ENCODE measurements at regions not wholly inside any gene's neighbourhood (a gene's known extent, or its start where the extent isn't known, plus 50 kb on each side); places are given as distances from the start of the nearest gene placed in this dataset.

GRCh38 chr1:238961790-238962189 is 424.6 kb upstream of the CHRM3 start (continued):
- TF ChIP-seq EZH2 (conservative IDR thresholded peaks at IDR 0.05; ENCODE audit: low read depth, low read length), result no peak
- TF ChIP-seq ZMYM3 (CRISPR knock-in tag; IDR thresholded peaks at IDR 0.05), result no peak
- no peak for TF ChIP-seq ZNF501 (CRISPR knock-in tag; IDR thresholded peaks at IDR 0.05)
- no peak for TF ChIP-seq SOX6 (IDR thresholded peaks at IDR 0.05)
- no peak for TF ChIP-seq SOX6 (CRISPR knock-in tag; IDR thresholded peaks at IDR 0.05)
- TF ChIP-seq PAF1 (CRISPR knock-in tag; IDR thresholded peaks at IDR 0.05), result no peak
- TF ChIP-seq SP5 (CRISPR knock-in tag; IDR thresholded peaks at IDR 0.05; ENCODE audit: borderline replicate concordance, low read depth), result no peak
- TF ChIP-seq ZC3H4 (CRISPR knock-in tag; IDR thresholded peaks at IDR 0.05; ENCODE audit: borderline replicate concordance), result no peak
- TF ChIP-seq ZBTB43 (CRISPR knock-in tag; conservative IDR thresholded peaks at IDR 0.05), result no peak
- TF ChIP-seq SP140L (CRISPR knock-in tag; IDR thresholded peaks at IDR 0.05; ENCODE audit: borderline replicate concordance), result no peak
- TF ChIP-seq, protein P1, sequence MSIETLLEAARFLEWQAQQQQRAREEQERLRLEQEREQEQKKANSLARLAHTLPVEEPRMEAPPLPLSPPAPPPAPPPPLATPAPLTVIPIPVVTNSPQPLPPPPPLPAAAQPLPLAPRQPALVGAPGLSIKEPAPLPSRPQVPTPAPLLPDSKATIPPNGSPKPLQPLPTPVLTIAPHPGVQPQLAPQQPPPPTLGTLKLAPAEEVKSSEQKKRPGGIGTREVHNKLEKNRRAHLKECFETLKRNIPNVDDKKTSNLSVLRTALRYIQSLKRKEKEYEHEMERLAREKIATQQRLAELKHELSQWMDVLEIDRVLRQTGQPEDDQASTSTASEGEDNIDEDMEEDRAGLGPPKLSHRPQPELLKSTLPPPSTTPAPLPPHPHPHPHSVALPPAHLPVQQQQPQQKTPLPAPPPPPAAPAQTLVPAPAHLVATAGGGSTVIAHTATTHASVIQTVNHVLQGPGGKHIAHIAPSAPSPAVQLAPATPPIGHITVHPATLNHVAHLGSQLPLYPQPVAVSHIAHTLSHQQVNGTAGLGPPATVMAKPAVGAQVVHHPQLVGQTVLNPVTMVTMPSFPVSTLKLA (IDR thresholded peaks at IDR 0.05), result no peak

GRCh38 chr1:238960071-238960470 is 426.3 kb upstream of the CHRM3 start:
- no TSS peak for BruUV-seq (replicated peaks)
- Histone ChIP-seq H3K4me2 (ENCODE audit: low read depth, low read length) (no peak overlapping the region), H3K27me3 (ENCODE audit: control insufficient read depth in 1 of 2, insufficient read depth in 2 of 2, low read length in 2 of 2) (no peaks in the 10 kb centered on the region), H3K27ac (ENCODE audit: extremely low read length, insufficient read depth, low read length) (no peak overlapping the region), H4K20me1 (ENCODE audit: insufficient read depth, low read length) (no peaks in the 10 kb centered on the region), H2AFZ (ENCODE audit: low read length) (no peak overlapping the region), H3K79me2 (ENCODE audit: insufficient read depth, low read length) (no peaks in the 10 kb centered on the region), H3K36me3 (replicated peaks in 1 of 2; ENCODE audit: control insufficient read depth in 1 of 2, insufficient read depth in 2 of 2, low read length in 2 of 2) (no peaks in the 10 kb centered on the region), H3K4me3 (replicated peaks in 1 of 3; ENCODE audit: insufficient read depth in 1 of 3, low read depth in 2 of 3, low read length in 3 of 3) (no peak overlapping the region), H3K4me1 (ENCODE audit: insufficient read depth, low read length) (no peaks in the 10 kb centered on the region), H3K9me3 (ENCODE audit: low read length) (peaks cover 96% of the 10 kb centered on the region), H3K9ac (ENCODE audit: insufficient read depth, low read depth, low read length) (no peak overlapping the region)
- in situ Hi-C loops (cut with HindIII; ENCODE audit: extremely low pct_ligation_motif_present, low pct_unique_long_range_greater_than_20kb) (no loop called here), intact Hi-C loops (cut with micrococcal nuclease; ENCODE audit: unreplicated experiment) (no loop called here)
- WGBS (ENCODE audit: low lambda C conversion rate), result 0% methylated on average over 2 of the region's 2 CpGs
- DNase-seq (ENCODE audit: low spot score) (no peak), FAIRE-seq (no peak), ATAC-seq (no peak)
- ChIA-PET CTCF (ENCODE audit: low intra/inter-chr PET ratio, low total read pairs) (no interaction called here), POLR2A (no interaction called here)
- no peak for TF ChIP-seq ZBTB49 (CRISPR knock-in tag; IDR thresholded peaks at IDR 0.05; ENCODE audit: borderline replicate concordance)
- no peak for TF ChIP-seq MAX (IDR thresholded peaks at IDR 0.05)
- no peak for TF ChIP-seq ZNF550 (CRISPR knock-in tag; IDR thresholded peaks at IDR 0.05; ENCODE audit: borderline replicate concordance)
